Esophagus squamous epithelium (tissue), 4 donors: ENCODE measurements at regions not wholly inside any gene's neighbourhood (a gene's known extent, or its start where the extent isn't known, plus 50 kb on each side); places are given as distances from the start of the nearest gene placed in this dataset.

Source experiments
- CTCF ChIP-seq, 6 experiments: fragments of 450-650 bp in 4 of 6; fragments of 200-600 bp in 2 of 6; sonication (generic) in 2 of 6; IDR thresholded peaks; one replicate each; pipeline ENCODE4 v1.5.1; 2016 to 2019; ENCODE audit warnings: antibody characterized with exemption in 6 of 6, mild to moderate bottlenecking in 4 of 6, moderate library complexity in 4 of 6
- POLR2A ChIP-seq, 4 donors: fragments of 450-650 bp; IDR thresholded peaks; one replicate each; pipeline ENCODE4 v1.6.1; 2017; ENCODE audit warnings: antibody characterized with exemption in 4 of 4, mild to moderate bottlenecking in 4 of 4, moderate library complexity in 3 of 4

- TF ChIP-seq CTCF (IDR thresholded peaks at IDR 0.05) (no peak), POLR2A (IDR thresholded peaks at IDR 0.05) (no peak)
Observed at GRCh38 chr2:236818281-236819045, 248.8 kb downstream of the ACKR3 start.
